Colonic mucosa (tissue), 4 donors: ENCODE measurements at regions not wholly inside any gene's neighbourhood (a gene's known extent, or its start where the extent isn't known, plus 50 kb on each side); places are given as distances from the start of the nearest gene placed in this dataset.

Experiments
- DNase-seq: peaks from one replicate; pipeline ENCODE4 v3.0.0-alpha.2; 2020
- H3K27ac ChIP-seq: fragments of 200-600 bp; one replicate; pipeline ENCODE4 v1.8.0; 2021
- H3K27me3 ChIP-seq: fragments of 200-600 bp; one replicate; pipeline ENCODE4 v1.8.0; 2021
- H3K36me3 ChIP-seq: fragments of 200-600 bp; one replicate; pipeline ENCODE4 v1.8.0; 2021
- H3K4me1 ChIP-seq: fragments of 200-600 bp; one replicate; pipeline ENCODE4 v1.8.0; 2021; ENCODE audit warnings: mild to moderate bottlenecking
- H3K4me3 ChIP-seq: fragments of 200-600 bp; one replicate; pipeline ENCODE4 v1.8.0; 2021
- H3K9ac ChIP-seq, 2 donors: one replicate each; pipeline ENCODE4 v1.7.0; 2013; ENCODE audit warnings: control low read depth in 2 of 2, low read depth in 2 of 2, low read length in 2 of 2
- H3K9me3 ChIP-seq: fragments of 200-600 bp; one replicate; pipeline ENCODE4 v1.8.0; 2021
- intact Hi-C: fragments of 100-400 bp; cut with DNase I; formaldehyde crosslinking; loops from one replicate; pipeline ENCODE4 v1.14.1; 2022
- TF ChIP-seq, protein P1 (sequence below): fragments of 200-600 bp; IDR thresholded peaks from one replicate; pipeline ENCODE4 v1.8.0; 2022; ENCODE audit warnings: antibody characterized with exemption, mild to moderate bottlenecking
- donor health status: healthy.
- donor health status: DM: no; HTN: no; CAD: no.
- donor health status: DM: no; HTN: no; CAD: no.

DNA sequence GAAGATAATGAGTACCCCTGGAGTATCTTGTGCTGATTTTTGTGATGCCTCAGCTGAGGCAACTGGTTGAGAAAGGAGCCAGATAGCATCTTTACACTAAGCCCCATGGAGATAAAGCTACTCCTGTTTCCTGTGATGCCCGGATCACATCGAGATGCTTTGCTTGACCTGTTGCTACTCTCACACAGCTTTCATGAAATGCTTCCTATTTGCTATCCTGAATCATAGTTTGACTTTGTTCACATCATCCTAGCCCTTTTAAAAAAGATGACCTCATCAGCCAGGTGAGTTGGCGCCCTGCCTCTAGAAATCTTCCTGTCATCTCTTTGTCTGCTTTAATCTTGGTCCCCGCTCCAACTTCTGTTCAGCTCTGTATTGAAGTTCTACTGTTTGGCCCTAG, 409.6 kb upstream of the TBL1XR1 start:
- TF ChIP-seq, protein P1, sequence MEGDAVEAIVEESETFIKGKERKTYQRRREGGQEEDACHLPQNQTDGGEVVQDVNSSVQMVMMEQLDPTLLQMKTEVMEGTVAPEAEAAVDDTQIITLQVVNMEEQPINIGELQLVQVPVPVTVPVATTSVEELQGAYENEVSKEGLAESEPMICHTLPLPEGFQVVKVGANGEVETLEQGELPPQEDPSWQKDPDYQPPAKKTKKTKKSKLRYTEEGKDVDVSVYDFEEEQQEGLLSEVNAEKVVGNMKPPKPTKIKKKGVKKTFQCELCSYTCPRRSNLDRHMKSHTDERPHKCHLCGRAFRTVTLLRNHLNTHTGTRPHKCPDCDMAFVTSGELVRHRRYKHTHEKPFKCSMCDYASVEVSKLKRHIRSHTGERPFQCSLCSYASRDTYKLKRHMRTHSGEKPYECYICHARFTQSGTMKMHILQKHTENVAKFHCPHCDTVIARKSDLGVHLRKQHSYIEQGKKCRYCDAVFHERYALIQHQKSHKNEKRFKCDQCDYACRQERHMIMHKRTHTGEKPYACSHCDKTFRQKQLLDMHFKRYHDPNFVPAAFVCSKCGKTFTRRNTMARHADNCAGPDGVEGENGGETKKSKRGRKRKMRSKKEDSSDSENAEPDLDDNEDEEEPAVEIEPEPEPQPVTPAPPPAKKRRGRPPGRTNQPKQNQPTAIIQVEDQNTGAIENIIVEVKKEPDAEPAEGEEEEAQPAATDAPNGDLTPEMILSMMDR, result no peak
- peaks cover 12% of the 10 kb centered on the region for H3K4me1 ChIP-seq
- DNase-seq, result no peak
- H3K36me3 ChIP-seq, result no peaks in the 10 kb centered on the region
- H3K9ac ChIP-seq, result no peak overlapping the region
- H3K9me3 ChIP-seq, result no peaks in the 10 kb centered on the region
- H3K4me3 ChIP-seq, result no peak overlapping the region
- H3K27ac ChIP-seq, result no peak overlapping the region
- intact Hi-C loops, result no loop called here
- no peaks in the 10 kb centered on the region for H3K27me3 ChIP-seq

DNA sequence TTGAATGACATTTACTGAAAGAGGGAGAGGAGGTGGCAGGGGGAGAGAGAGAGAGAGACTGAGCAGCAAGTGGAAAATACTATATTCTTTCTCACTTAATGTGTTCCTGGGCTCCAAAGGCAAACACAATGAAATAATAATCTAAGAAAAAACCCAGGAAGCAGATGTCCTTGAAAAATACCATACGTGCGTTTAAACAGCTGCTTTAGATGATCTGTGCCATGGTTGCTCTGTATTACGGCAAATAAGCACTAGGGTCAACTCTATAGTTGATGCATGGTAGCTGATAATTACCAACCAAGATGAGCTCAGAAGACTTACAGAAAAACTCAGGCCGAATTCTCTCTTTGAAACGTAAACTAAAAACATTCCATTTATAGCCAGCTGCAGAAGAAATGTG, 410.3 kb upstream of the TBL1XR1 start:
- DNase-seq, result no peak
- Histone ChIP-seq H3K9ac (no peak overlapping the region), H3K4me1 (peaks cover 12% of the 10 kb centered on the region), H3K27me3 (no peaks in the 10 kb centered on the region), H3K4me3 (no peak overlapping the region), H3K27ac (no peak overlapping the region), H3K9me3 (no peaks in the 10 kb centered on the region), H3K36me3 (no peaks in the 10 kb centered on the region)
- TF ChIP-seq, protein P1, result no peak
- intact Hi-C loops, result no loop called here

DNA sequence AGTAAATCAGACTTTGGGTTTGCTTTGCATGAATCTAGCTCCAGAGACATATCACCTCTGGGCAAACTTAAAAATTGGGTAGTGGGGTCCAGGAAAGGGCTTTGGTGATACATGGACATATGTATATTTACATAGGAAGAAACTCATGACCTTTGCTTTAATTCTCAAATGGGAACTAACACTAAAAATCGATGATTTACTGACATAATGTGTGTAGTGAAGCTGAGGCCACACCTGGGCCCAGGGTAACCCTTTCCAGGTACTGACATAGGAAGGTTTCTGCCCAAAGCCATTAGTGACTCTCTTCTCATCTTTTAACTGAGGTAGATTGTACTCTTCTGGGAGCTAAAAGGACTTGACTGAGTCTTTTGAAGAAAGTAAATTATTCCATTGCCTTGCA, 411.2 kb upstream of the TBL1XR1 start:
- no peak overlapping the region for H3K27ac ChIP-seq
- H3K27me3 ChIP-seq, result no peaks in the 10 kb centered on the region
- intact Hi-C loops, result no loop called here
- no peak overlapping the region for H3K4me3 ChIP-seq
- no peaks in the 10 kb centered on the region for H3K9me3 ChIP-seq
- no peaks in the 10 kb centered on the region for H3K36me3 ChIP-seq
- DNase-seq, result no peak
- H3K4me1 ChIP-seq, result peaks cover 8% of the 10 kb centered on the region
- TF ChIP-seq, protein P1, result no peak
- H3K9ac ChIP-seq, result no peak overlapping the region

DNA sequence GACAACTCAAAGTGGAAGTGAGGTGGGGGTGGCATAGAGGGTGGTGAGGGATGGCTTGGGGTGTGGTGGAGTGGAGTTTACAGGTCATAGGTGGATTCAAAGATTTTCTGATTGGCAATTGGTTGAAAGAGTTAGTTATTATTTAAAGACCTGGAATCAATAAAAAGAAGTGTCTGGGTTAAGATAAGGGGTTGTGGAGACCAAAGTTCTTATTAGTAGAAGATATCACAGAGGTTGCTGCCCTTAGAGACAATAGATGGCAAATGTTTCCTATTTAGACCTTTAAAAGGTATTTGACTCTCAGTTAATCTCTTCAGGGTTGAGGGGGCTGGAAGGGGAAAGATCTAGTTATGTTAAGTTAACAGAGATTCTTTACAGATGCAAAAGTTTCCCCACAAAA, 412.3 kb upstream of the TBL1XR1 start:
- Histone ChIP-seq H3K9ac (no peak overlapping the region), H3K27me3 (no peaks in the 10 kb centered on the region), H3K9me3 (no peaks in the 10 kb centered on the region), H3K27ac (no peak overlapping the region), H3K4me1 (peaks cover 8% of the 10 kb centered on the region), H3K4me3 (no peak overlapping the region), H3K36me3 (no peaks in the 10 kb centered on the region)
- intact Hi-C loops, result no loop called here
- TF ChIP-seq, protein P1, result no peak
- DNase-seq, result no peak

DNA sequence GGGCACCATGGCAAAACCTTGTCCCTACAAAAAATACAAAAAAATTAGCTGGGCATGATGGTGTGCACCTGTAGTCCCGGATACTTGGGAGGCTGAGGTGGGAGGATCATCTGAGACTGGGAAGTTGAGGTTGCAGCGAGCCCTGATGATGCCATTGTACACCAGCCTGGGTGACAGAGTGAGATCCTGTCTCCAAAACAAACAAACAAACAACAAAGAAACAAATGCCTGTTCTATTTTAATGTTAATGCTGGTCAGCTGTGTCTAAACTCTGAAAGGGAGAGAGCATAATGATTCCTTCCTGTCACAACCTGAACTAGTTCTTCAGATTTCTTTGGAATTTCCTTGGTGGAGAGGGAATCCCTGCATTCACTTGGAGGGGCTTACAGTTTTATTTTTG, 413.0 kb upstream of the TBL1XR1 start:
- no peaks in the 10 kb centered on the region for H3K9me3 ChIP-seq
- DNase-seq, result no peak
- no peak overlapping the region for H3K27ac ChIP-seq
- H3K36me3 ChIP-seq, result no peaks in the 10 kb centered on the region
- no peak overlapping the region for H3K4me3 ChIP-seq
- TF ChIP-seq, protein P1, result no peak
- H3K4me1 ChIP-seq, result peaks cover 8% of the 10 kb centered on the region
- H3K27me3 ChIP-seq, result no peaks in the 10 kb centered on the region
- no peak overlapping the region for H3K9ac ChIP-seq
- intact Hi-C loops, result no loop called here
